WTC11 (cell line): ENCODE measurements at regions not wholly inside any gene's neighbourhood (a gene's known extent, or its start where the extent isn't known, plus 50 kb on each side); places are given as distances from the start of the nearest gene placed in this dataset.

Experiments
- ATAC-seq: fragments of 200-7000 bp; cut with Tn5 transposase; 2 replicates; pipeline ENCODE4 v1.10.0; 2021; ENCODE audit warnings: mild to moderate bottlenecking, moderate library complexity
- CTCF ChIA-PET: fragments of 300-600 bp; sonication (Branson Sonifier 250); formaldehyde crosslinking; loops from one replicate; lab custom pipeline; 2021; ENCODE audit warnings: antibody characterized with exemption; lab: Charles Lee
- POLR2A ChIA-PET: fragments of 350-600 bp; sonication (Branson Sonifier 250); formaldehyde crosslinking; loops from one replicate; lab custom pipeline; 2021; ENCODE audit warnings: antibody characterized with exemption; lab: Charles Lee
- DNase-seq: peaks from one replicate; pipeline ENCODE4 v3.0.0; 2021; ENCODE audit warnings: low spot score
- H3K27ac Mint-ChIP-seq: 2 replicates; pipeline ENCODE4 v1.8.0; 2021; ENCODE audit warnings: mixed read lengths
- H3K27me3 Mint-ChIP-seq: 2 replicates; pipeline ENCODE4 v1.8.0; 2021; ENCODE audit warnings: low read depth, mild to moderate bottlenecking, moderate library complexity, mixed read lengths
- H3K36me3 Mint-ChIP-seq: 2 replicates; pipeline ENCODE4 v1.8.0; 2021; ENCODE audit warnings: mixed read lengths
- H3K4me1 Mint-ChIP-seq: 2 replicates; pipeline ENCODE4 v1.8.0; 2022; ENCODE audit warnings: mixed read lengths
- H3K4me3 Mint-ChIP-seq: 2 replicates; pipeline ENCODE4 v1.8.0; 2021; ENCODE audit warnings: mild to moderate bottlenecking, moderate library complexity, mixed read lengths
- H3K9me3 Mint-ChIP-seq: 2 replicates; pipeline ENCODE4 v1.8.0; 2021; ENCODE audit warnings: mixed read lengths
- CBFB ChIP-seq: sonication (generic); formaldehyde crosslinking; IDR thresholded peaks from 2 replicates; pipeline ENCODE4 v1.8.1; 2022; ENCODE audit warnings: mild to moderate bottlenecking, low read depth, missing genetic modification reagents
- CREM ChIP-seq: sonication (generic); formaldehyde crosslinking; IDR thresholded peaks from 2 replicates; pipeline ENCODE4 v1.8.1; 2022; ENCODE audit warnings: mild to moderate bottlenecking, missing genetic modification reagents, moderate library complexity
- EMX1 ChIP-seq: fragments of 250-450 bp; sonication (Bioruptor Pico); IDR thresholded peaks from 2 replicates; pipeline ENCODE4 v1.8.0; 2021; ENCODE audit warnings: mild to moderate bottlenecking
- ETV6 ChIP-seq: sonication (generic); formaldehyde crosslinking; IDR thresholded peaks from 2 replicates; pipeline ENCODE4 v1.8.1; 2022; ENCODE audit warnings: mild to moderate bottlenecking, missing genetic modification reagents
- FOXP1 ChIP-seq: sonication (generic); formaldehyde crosslinking; IDR thresholded peaks from 2 replicates; pipeline ENCODE4 v1.8.0; 2022; ENCODE audit warnings: missing genetic modification reagents, mild to moderate bottlenecking, moderate library complexity, borderline replicate concordance
- GABPB1 ChIP-seq: sonication (generic); formaldehyde crosslinking; IDR thresholded peaks from 2 replicates; pipeline ENCODE4 v1.8.1; 2023; ENCODE audit warnings: mild to moderate bottlenecking, missing genetic modification reagents
- GTF2I ChIP-seq: fragments of 250-450 bp; sonication (Bioruptor Pico); conservative IDR thresholded peaks from 2 replicates; pipeline ENCODE4 v1.4.0; 2021; ENCODE audit warnings: mild to moderate bottlenecking
- JUN ChIP-seq: sonication (generic); formaldehyde crosslinking; IDR thresholded peaks from 2 replicates; pipeline ENCODE4 v1.8.0; 2023; ENCODE audit warnings: mild to moderate bottlenecking, missing genetic modification reagents
- MXD4 ChIP-seq: fragments of 250-450 bp; sonication (Bioruptor Pico); IDR thresholded peaks from 2 replicates; pipeline ENCODE4 v1.8.0; 2021; ENCODE audit warnings: mild to moderate bottlenecking, moderate library complexity, borderline replicate concordance
- SMAD4 ChIP-seq: sonication (generic); formaldehyde crosslinking; IDR thresholded peaks from 2 replicates; pipeline ENCODE4 v1.8.0; 2022; ENCODE audit warnings: mild to moderate bottlenecking, missing genetic modification reagents
- TEAD1 ChIP-seq: sonication (generic); formaldehyde crosslinking; IDR thresholded peaks from 2 replicates; pipeline ENCODE4 v1.8.0; 2022; ENCODE audit warnings: mild to moderate bottlenecking, missing genetic modification reagents
- ZNF232 ChIP-seq: sonication (generic); formaldehyde crosslinking; IDR thresholded peaks from 2 replicates; pipeline ENCODE4 v1.8.0; 2022; ENCODE audit warnings: mild to moderate bottlenecking, missing genetic modification reagents
- ZNF263 ChIP-seq: sonication (generic); formaldehyde crosslinking; IDR thresholded peaks from 2 replicates; pipeline ENCODE4 v1.8.1; 2022; ENCODE audit warnings: low read depth, mild to moderate bottlenecking, moderate library complexity, missing genetic modification reagents
- TF ChIP-seq, protein P1 (sequence below): sonication (generic); formaldehyde crosslinking; IDR thresholded peaks from 2 replicates; pipeline ENCODE4 v1.8.1; 2022; ENCODE audit warnings: missing genetic modification reagents, borderline replicate concordance
- TF ChIP-seq, protein P2 (sequence below): sonication (generic); formaldehyde crosslinking; IDR thresholded peaks from 2 replicates; pipeline ENCODE4 v1.8.1; 2023; ENCODE audit warnings: mild to moderate bottlenecking, moderate library complexity, missing genetic modification reagents
- TF ChIP-seq, protein P3 (sequence below): sonication (generic); formaldehyde crosslinking; IDR thresholded peaks from 2 replicates; pipeline ENCODE4 v1.8.0; 2022; ENCODE audit warnings: mild to moderate bottlenecking, missing genetic modification reagents
- TF ChIP-seq, protein P4 (sequence below): sonication (generic); formaldehyde crosslinking; IDR thresholded peaks from 2 replicates; pipeline ENCODE4 v1.8.1; 2022; ENCODE audit warnings: mild to moderate bottlenecking, moderate library complexity, missing genetic modification reagents
- TF ChIP-seq, protein P5 (sequence below): fragments of 250-450 bp; sonication (Bioruptor Pico); IDR thresholded peaks from 2 replicates; pipeline ENCODE4 v1.9.0; 2021; ENCODE audit warnings: moderate library complexity, mild to moderate bottlenecking, inconsistent platforms, borderline replicate concordance
- TF ChIP-seq, protein P6 (sequence below): fragments of 250-450 bp; sonication (Bioruptor Pico); IDR thresholded peaks from 2 replicates; pipeline ENCODE4 v1.8.0; 2021; ENCODE audit warnings: mild to moderate bottlenecking
- TF ChIP-seq, protein P7 (sequence below): fragments of 250-450 bp; sonication (Bioruptor Pico); IDR thresholded peaks from 2 replicates; pipeline ENCODE4 v1.9.0; 2021; ENCODE audit warnings: mild to moderate bottlenecking

DNA sequence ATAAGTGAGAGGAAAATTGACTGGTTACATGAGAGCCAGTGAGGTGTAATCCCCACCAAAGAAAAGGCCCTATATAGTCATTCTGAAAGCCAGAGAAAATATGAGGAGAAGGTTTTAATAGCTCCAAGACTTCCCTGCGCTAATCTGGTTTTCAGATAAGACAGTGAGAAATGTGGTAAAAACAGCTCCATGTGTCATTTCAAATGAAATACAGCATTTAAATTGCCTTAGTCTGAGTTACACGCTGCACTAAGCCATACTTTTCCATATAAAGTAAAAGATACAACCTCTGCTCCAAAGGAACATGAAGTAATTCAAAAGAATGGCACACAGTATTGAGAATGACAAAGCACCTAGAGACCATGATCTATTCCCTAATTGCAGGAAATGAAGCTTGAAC, 378.0 kb upstream of the PDE4D start:
- Mint-ChIP-seq H3K4me3 (no peak overlapping the region), H3K9me3 (no peaks in the 10 kb centered on the region), H3K27me3 (no peaks in the 10 kb centered on the region), H3K27ac (no peak overlapping the region), H3K4me1 (peaks cover 7% of the 10 kb centered on the region), H3K36me3 (no peaks in the 10 kb centered on the region)
- ATAC-seq, result no peak
- ChIA-PET POLR2A (no interaction called here), CTCF (no interaction called here)
- DNase-seq, result no peak
- no peak for TF ChIP-seq TEAD1
- TF ChIP-seq GTF2I (CRISPR knock-in tag), result no peak
- TF ChIP-seq, protein P1, sequence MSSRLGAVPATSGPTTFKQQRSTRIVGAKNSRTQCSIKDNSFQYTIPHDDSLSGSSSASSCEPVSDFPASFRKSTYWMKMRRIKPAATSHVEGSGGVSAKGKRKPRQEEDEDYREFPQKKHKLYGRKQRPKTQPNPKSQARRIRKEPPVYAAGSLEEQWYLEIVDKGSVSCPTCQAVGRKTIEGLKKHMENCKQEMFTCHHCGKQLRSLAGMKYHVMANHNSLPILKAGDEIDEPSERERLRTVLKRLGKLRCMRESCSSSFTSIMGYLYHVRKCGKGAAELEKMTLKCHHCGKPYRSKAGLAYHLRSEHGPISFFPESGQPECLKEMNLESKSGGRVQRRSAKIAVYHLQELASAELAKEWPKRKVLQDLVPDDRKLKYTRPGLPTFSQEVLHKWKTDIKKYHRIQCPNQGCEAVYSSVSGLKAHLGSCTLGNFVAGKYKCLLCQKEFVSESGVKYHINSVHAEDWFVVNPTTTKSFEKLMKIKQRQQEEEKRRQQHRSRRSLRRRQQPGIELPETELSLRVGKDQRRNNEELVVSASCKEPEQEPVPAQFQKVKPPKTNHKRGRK (CRISPR knock-in tag), result no peak
- TF ChIP-seq, protein P2, sequence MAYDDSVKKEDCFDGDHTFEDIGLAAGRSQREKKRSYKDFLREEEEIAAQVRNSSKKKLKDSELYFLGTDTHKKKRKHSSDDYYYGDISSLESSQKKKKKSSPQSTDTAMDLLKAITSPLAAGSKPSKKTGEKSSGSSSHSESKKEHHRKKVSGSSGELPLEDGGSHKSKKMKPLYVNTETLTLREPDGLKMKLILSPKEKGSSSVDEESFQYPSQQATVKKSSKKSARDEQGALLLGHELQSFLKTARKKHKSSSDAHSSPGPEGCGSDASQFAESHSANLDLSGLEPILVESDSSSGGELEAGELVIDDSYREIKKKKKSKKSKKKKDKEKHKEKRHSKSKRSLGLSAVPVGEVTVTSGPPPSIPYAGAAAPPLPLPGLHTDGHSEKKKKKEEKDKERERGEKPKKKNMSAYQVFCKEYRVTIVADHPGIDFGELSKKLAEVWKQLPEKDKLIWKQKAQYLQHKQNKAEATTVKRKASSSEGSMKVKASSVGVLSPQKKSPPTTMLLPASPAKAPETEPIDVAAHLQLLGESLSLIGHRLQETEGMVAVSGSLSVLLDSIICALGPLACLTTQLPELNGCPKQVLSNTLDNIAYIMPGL (CRISPR knock-in tag), result no peak
- TF ChIP-seq CBFB (CRISPR knock-in tag), result no peak

DNA sequence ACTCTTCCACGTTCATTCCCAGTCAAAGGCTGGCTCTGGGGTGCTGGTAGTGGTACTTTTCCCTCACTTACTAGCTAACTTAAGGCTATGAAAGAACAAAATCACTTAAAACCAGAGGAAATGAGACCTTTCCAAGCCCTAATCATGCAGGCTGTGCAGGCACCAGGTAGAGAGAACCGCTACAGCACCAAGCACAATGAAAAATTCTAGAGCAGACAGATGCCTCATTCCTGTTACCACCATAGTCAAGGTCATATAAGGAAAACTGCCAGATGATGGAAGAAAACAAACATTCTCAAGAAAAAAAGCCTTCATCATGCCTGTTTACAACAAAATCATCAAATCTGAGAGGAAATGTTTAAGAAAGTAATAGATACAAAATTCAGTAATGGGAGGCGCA, 374.4 kb upstream of the PDE4D start:
- ChIA-PET CTCF (no interaction called here), POLR2A (no interaction called here)
- H3K27me3 Mint-ChIP-seq, result no peaks in the 10 kb centered on the region
- peaks cover 1% of the 10 kb centered on the region; the same call in 1 of the 2 replicates for H3K4me1 Mint-ChIP-seq
- no peak overlapping the region for H3K4me3 Mint-ChIP-seq
- no peaks in the 10 kb centered on the region for H3K9me3 Mint-ChIP-seq
- H3K36me3 Mint-ChIP-seq, result no peaks in the 10 kb centered on the region
- DNase-seq (no peak), ATAC-seq (no peak)
- H3K27ac Mint-ChIP-seq, result no peak overlapping the region
- no peak for TF ChIP-seq TEAD1
- no peak for TF ChIP-seq CREM (CRISPR knock-in tag)
- TF ChIP-seq CBFB (CRISPR knock-in tag), result no peak
- TF ChIP-seq, protein P3, sequence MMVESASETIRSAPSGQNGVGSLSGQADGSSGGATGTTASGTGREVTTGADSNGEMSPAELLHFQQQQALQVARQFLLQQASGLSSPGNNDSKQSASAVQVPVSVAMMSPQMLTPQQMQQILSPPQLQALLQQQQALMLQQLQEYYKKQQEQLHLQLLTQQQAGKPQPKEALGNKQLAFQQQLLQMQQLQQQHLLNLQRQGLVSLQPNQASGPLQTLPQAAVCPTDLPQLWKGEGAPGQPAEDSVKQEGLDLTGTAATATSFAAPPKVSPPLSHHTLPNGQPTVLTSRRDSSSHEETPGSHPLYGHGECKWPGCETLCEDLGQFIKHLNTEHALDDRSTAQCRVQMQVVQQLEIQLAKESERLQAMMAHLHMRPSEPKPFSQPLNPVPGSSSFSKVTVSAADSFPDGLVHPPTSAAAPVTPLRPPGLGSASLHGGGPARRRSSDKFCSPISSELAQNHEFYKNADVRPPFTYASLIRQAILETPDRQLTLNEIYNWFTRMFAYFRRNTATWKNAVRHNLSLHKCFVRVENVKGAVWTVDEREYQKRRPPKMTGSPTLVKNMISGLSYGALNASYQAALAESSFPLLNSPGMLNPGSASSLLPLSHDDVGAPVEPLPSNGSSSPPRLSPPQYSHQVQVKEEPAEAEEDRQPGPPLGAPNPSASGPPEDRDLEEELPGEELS, result no peak
- TF ChIP-seq ETV6 (CRISPR knock-in tag), result no peak
- TF ChIP-seq, protein P4, sequence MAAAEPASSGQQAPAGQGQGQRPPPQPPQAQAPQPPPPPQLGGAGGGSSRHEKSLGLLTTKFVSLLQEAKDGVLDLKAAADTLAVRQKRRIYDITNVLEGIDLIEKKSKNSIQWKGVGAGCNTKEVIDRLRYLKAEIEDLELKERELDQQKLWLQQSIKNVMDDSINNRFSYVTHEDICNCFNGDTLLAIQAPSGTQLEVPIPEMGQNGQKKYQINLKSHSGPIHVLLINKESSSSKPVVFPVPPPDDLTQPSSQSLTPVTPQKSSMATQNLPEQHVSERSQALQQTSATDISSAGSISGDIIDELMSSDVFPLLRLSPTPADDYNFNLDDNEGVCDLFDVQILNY (CRISPR knock-in tag), result no peak
- TF ChIP-seq JUN (CRISPR knock-in tag), result no peak
- TF ChIP-seq SMAD4 (CRISPR knock-in tag), result no peak
- TF ChIP-seq ZNF232, result no peak

DNA sequence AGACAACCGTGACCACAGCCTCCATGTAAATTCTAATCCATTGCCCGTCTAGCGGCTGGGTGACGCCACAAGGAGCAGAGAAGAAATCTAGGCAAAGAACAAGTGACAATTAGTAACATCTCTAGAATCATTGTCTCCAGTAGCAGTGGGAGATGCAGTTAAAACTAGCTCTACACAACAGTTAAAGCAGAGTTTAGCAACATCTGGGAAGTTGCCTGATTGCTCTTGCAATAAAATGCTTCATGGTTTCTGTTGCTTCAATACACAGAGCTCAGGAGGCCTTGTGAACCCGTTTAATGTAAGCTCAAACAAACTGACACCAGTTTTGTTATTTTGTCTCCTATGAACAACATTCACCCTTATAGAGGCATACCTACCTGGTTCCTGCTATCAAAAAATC, 369.8 kb upstream of the PDE4D start:
- TF ChIP-seq FOXP1 (CRISPR knock-in tag) (no peak), MXD4 (CRISPR knock-in tag) (no peak), ZNF263 (no peak), GABPB1 (no peak), EMX1 (CRISPR knock-in tag) (no peak)
- TF ChIP-seq, protein P5, sequence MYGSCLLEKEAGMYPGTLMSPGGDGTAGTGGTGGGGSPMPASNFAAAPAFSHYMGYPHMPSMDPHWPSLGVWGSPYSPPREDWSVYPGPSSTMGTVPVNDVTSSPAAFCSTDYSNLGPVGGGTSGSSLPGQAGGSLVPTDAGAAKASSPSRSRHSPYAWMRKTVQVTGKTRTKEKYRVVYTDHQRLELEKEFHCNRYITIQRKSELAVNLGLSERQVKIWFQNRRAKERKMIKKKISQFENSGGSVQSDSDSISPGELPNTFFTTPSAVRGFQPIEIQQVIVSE, result no peak
- TF ChIP-seq, protein P6, sequence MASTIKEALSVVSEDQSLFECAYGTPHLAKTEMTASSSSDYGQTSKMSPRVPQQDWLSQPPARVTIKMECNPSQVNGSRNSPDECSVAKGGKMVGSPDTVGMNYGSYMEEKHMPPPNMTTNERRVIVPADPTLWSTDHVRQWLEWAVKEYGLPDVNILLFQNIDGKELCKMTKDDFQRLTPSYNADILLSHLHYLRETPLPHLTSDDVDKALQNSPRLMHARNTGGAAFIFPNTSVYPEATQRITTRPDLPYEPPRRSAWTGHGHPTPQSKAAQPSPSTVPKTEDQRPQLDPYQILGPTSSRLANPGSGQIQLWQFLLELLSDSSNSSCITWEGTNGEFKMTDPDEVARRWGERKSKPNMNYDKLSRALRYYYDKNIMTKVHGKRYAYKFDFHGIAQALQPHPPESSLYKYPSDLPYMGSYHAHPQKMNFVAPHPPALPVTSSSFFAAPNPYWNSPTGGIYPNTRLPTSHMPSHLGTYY, result no peak
- TF ChIP-seq, protein P7, sequence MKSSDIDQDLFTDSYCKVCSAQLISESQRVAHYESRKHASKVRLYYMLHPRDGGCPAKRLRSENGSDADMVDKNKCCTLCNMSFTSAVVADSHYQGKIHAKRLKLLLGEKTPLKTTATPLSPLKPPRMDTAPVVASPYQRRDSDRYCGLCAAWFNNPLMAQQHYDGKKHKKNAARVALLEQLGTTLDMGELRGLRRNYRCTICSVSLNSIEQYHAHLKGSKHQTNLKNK (CRISPR knock-in tag), result no peak
- TF ChIP-seq, all 79 proteins: peak for 0
- ATAC-seq (no peak), DNase-seq (no peak)
- no peaks in the 10 kb centered on the region for H3K36me3 Mint-ChIP-seq
- no peak overlapping the region for H3K4me3 Mint-ChIP-seq
- H3K27me3 Mint-ChIP-seq, result no peaks in the 10 kb centered on the region
- no peaks in the 10 kb centered on the region for H3K9me3 Mint-ChIP-seq
- H3K4me1 Mint-ChIP-seq, result peaks cover 17% of the 10 kb centered on the region
- ChIA-PET CTCF (interaction anchor here (2.6 kb wide), 1 partner anchor 24 kb away, joined by 12 read pairs; no protein-coding TSS in a partner anchor), POLR2A (no interaction called here)
- no peak overlapping the region for H3K27ac Mint-ChIP-seq
